GM12892 (cell line): ENCODE measurements at regions not wholly inside any gene's neighbourhood (a gene's known extent, or its start where the extent isn't known, plus 50 kb on each side); places are given as distances from the start of the nearest gene placed in this dataset.

ENCODE experiments used
- POLR2A ChIP-seq: IDR thresholded peaks from 2 replicates; pipeline ENCODE4 v1.6.1; 2011; ENCODE audit warnings: low read depth, low read length, control low read depth
- POLR2AphosphoS5 ChIP-seq: IDR thresholded peaks from 2 replicates; pipeline ENCODE4 v1.6.1; 2011; ENCODE audit warnings: low read depth, low read length, control low read depth

DNA sequence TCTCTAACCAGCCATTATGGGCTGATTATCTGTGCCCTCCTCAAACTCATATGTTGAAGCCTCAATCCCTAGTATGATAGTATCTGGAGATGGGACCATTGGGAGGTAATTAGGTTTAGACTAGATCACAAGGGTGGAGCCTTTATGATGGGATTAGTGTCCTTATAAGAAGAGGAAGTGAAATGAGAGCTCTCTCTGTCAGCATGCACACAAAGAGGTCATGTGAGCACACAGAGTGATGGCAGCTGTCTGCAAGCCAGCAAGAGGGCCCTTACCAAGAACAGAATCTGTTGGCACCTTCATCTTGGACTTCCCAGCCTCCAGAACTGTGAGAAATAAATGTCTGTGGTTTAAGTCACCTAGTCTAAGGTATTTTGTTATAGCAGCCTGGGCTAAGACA, 101.9 kb downstream of the PCTP start:
- TF ChIP-seq POLR2A (no peak), POLR2AphosphoS5 (no peak)
